ENCODE measurements at regions not wholly inside any gene's neighbourhood (a gene's known extent, or its start where the extent isn't known, plus 50 kb on each side); places are given as distances from the start of the nearest gene placed in this dataset.

- TF ChIP-seq CTCF (conservative IDR thresholded peaks at IDR 0.05; ENCODE audit: low read length): no peak
- no peak for DNase-seq (ENCODE audit: low read depth)
- no peak overlapping the region for H3K4me3 ChIP-seq (ENCODE audit: low read length)
These were observed 130.9 kb downstream of the HTR1A start for GRCh38 chr5:63831381-63831780.

- no peak for DNase-seq (ENCODE audit: low read depth)
- H3K4me3 ChIP-seq (ENCODE audit: low read length): no peak overlapping the region
- TF ChIP-seq CTCF (conservative IDR thresholded peaks at IDR 0.05; ENCODE audit: low read length): no peak
These were observed 136.3 kb downstream of the HTR1A start for GRCh38 chr5:63825984-63826383.

GRCh38 chr5:63823583-63823982 lies 138.7 kb downstream of the HTR1A start:
- no peak overlapping the region for H3K4me3 ChIP-seq (ENCODE audit: low read length)
- no peak for DNase-seq (ENCODE audit: low read depth)
- no peak for TF ChIP-seq CTCF (conservative IDR thresholded peaks at IDR 0.05; ENCODE audit: low read length)

GRCh38 chr5:63822614-63823013 lies 139.6 kb downstream of the HTR1A start:
- H3K4me3 ChIP-seq (ENCODE audit: low read length): no peak overlapping the region
- TF ChIP-seq CTCF (conservative IDR thresholded peaks at IDR 0.05; ENCODE audit: low read length): no peak
- no peak for DNase-seq (ENCODE audit: low read depth)

GRCh38 chr5:63820577-63820976 lies 141.7 kb downstream of the HTR1A start:
- DNase-seq (ENCODE audit: low read depth): no peak
- TF ChIP-seq CTCF (conservative IDR thresholded peaks at IDR 0.05; ENCODE audit: low read length): no peak

GRCh38 chr5:63812693-63813092 lies 149.6 kb downstream of the HTR1A start:
- no peak for DNase-seq (ENCODE audit: low read depth)
- no peak for TF ChIP-seq CTCF (conservative IDR thresholded peaks at IDR 0.05; ENCODE audit: low read length)

More at GRCh38 chr5:63820577-63820976, 141.7 kb downstream of the HTR1A start:
- no peak overlapping the region for H3K4me3 ChIP-seq (ENCODE audit: low read length)

GRCh38 chr5:63811961-63812360 lies 150.3 kb downstream of the HTR1A start:
- no peak for DNase-seq (ENCODE audit: low read depth)
- H3K4me3 ChIP-seq (ENCODE audit: low read length): no peak overlapping the region
- no peak for TF ChIP-seq CTCF (conservative IDR thresholded peaks at IDR 0.05; ENCODE audit: low read length)

More at GRCh38 chr5:63812693-63813092, 149.6 kb downstream of the HTR1A start:
- H3K4me3 ChIP-seq (ENCODE audit: low read length): no peak overlapping the region

All from AG10803 (cell line).